IMR-90 (cell line): ENCODE measurements at regions not wholly inside any gene's neighbourhood (a gene's known extent, or its start where the extent isn't known, plus 50 kb on each side); places are given as distances from the start of the nearest gene placed in this dataset.

Source experiments
- ATAC-seq: fragments of 200-7000 bp; cut with Tn5 transposase; 2 replicates; pipeline ENCODE4 v1.9.1; 2020; ENCODE audit warnings: low read depth, mild to moderate bottlenecking, moderate library complexity
- BruUV-seq: library from RNA; stranded (reverse); fragments of 400-500 nt; replicated peaks from 2 replicates; lab custom pipeline; 2021; lab: Mats Ljungman, UMichigan
- CTCF ChIA-PET: fragments of 300-600 bp; formaldehyde crosslinking; extraction: SDS; loops from one replicate; lab custom pipeline; 2021; ENCODE audit warnings: antibody characterized with exemption; lab: Yijun Ruan, JAX
- POLR2A ChIA-PET: fragments of 300-600 bp; sonication (Branson Sonifier 250); formaldehyde crosslinking; loops from one replicate; lab custom pipeline; 2022; ENCODE audit warnings: antibody characterized with exemption; ENCODE audit not compliant: unreplicated experiment; lab: Charles Lee
- DNase-seq: peaks from one replicate; pipeline ENCODE4 v3.0.0; 2013
- H2AFZ ChIP-seq: replicated peaks from 2 replicates; pipeline ENCODE3; 2013; ENCODE audit warnings: low read length, mild to moderate bottlenecking; ENCODE audit not compliant: poor library complexity
- H2AK5ac ChIP-seq: 2 replicates; pipeline ENCODE4 v1.6.1; 2013; ENCODE audit warnings: low read depth, low read length, inconsistent platforms
- H2AK9ac ChIP-seq: replicated peaks from 2 replicates; pipeline ENCODE3; 2013; ENCODE audit warnings: mild to moderate bottlenecking, low read depth, low read length, moderate library complexity; ENCODE audit not compliant: poor library complexity
- H2BK120ac ChIP-seq: 2 replicates; pipeline ENCODE4 v1.6.1; 2013; ENCODE audit warnings: low read depth, low read length, inconsistent platforms
- H2BK15ac ChIP-seq: 3 replicates; pipeline ENCODE4 v1.6.1; 2013; ENCODE audit warnings: low read depth, low read length, inconsistent platforms
- H2BK20ac ChIP-seq: 2 replicates; pipeline ENCODE4 v1.6.1; 2013; ENCODE audit warnings: low read depth, mild to moderate bottlenecking, inconsistent platforms, low read length, moderate library complexity
- H2BK5ac ChIP-seq: 2 replicates; pipeline ENCODE4 v1.6.1; 2013; ENCODE audit warnings: mild to moderate bottlenecking, low read depth, low read length, inconsistent platforms; ENCODE audit not compliant: poor library complexity, severe bottlenecking
- H3K14ac ChIP-seq: replicated peaks from 2 replicates; pipeline ENCODE4 v1.6.1; 2013; ENCODE audit warnings: low read depth, low read length, inconsistent platforms
- H3K18ac ChIP-seq: 2 replicates; pipeline ENCODE4 v1.6.1; 2013; ENCODE audit warnings: low read depth, low read length, control low read depth
- H3K23ac ChIP-seq: 2 replicates; pipeline ENCODE4 v1.6.1; 2013; ENCODE audit warnings: low read depth, low read length, inconsistent platforms
- H3K27ac ChIP-seq: 2 replicates; pipeline ENCODE4 v1.5.1; 2013; ENCODE audit warnings: mild to moderate bottlenecking, control low read depth, low read length; ENCODE audit not compliant: insufficient read depth
- H3K27me3 ChIP-seq: 2 replicates; pipeline ENCODE4 v1.6.1; 2013; ENCODE audit warnings: low read length; ENCODE audit not compliant: control insufficient read depth, insufficient read depth
- H3K36me3 ChIP-seq: 2 replicates; pipeline ENCODE4 v1.6.1; 2013; ENCODE audit warnings: low read length, mixed read lengths; ENCODE audit not compliant: control insufficient read depth, insufficient read depth
- H3K4ac ChIP-seq: 2 replicates; pipeline ENCODE4 v1.6.1; 2013; ENCODE audit warnings: low read depth, low read length, inconsistent platforms
- H3K4me1 ChIP-seq: 2 replicates; pipeline ENCODE4 v1.6.1; 2013; ENCODE audit warnings: low read length, mixed read lengths; ENCODE audit not compliant: control insufficient read depth, insufficient read depth
- H3K4me2 ChIP-seq: 2 replicates; pipeline ENCODE4 v1.6.1; 2013; ENCODE audit warnings: low read depth, mild to moderate bottlenecking, control low read depth, low read length, moderate library complexity
- H3K4me3 ChIP-seq: 2 replicates; pipeline ENCODE4 v1.5.1; 2013; ENCODE audit warnings: low read depth, mild to moderate bottlenecking, control low read depth, low read length, moderate library complexity; ENCODE audit not compliant: insufficient read depth
- H3K56ac ChIP-seq: 2 replicates; pipeline ENCODE4 v1.6.1; 2013; ENCODE audit warnings: low read length, inconsistent platforms; ENCODE audit not compliant: insufficient read depth; ENCODE audit errors: extremely low read depth
- H3K79me1 ChIP-seq, 2 experiments: 2 replicates each; pipeline ENCODE4 v1.6.1; 2013; ENCODE audit warnings: low read length in 2 of 2, inconsistent platforms in 1 of 2, low read depth in 1 of 2
- H3K9ac ChIP-seq: 2 replicates; pipeline ENCODE4 v1.6.1; 2013; ENCODE audit warnings: low read depth, low read length, control low read depth
- H3K9me1 ChIP-seq: 2 replicates; pipeline ENCODE4 v1.6.1; 2013; ENCODE audit warnings: low read length, inconsistent platforms; ENCODE audit not compliant: insufficient read depth
- H3K9me3 ChIP-seq: 2 replicates; pipeline ENCODE4 v1.6.1; 2013; ENCODE audit warnings: low read length; ENCODE audit not compliant: control insufficient read depth, insufficient read depth
- H4K20me1 ChIP-seq: 2 replicates; pipeline ENCODE4 v1.6.1; 2013; ENCODE audit warnings: low read length, inconsistent platforms; ENCODE audit not compliant: insufficient read depth
- H4K5ac ChIP-seq: 2 replicates; pipeline ENCODE4 v1.6.1; 2013; ENCODE audit warnings: mild to moderate bottlenecking, low read depth, low read length, control low read depth
- H4K8ac ChIP-seq, 2 experiments: 2 replicates each; pipeline ENCODE4 v1.6.1; 2013; ENCODE audit warnings: low read depth in 2 of 2, low read length in 2 of 2, control low read depth in 1 of 2, inconsistent platforms in 1 of 2
- H4K91ac ChIP-seq: 2 replicates; pipeline ENCODE4 v1.6.1; 2013; ENCODE audit warnings: low read depth, low read length, inconsistent platforms; ENCODE audit not compliant: insufficient read depth
- BHLHE40 ChIP-seq: fragments of 150-350 bp; IDR thresholded peaks from 2 replicates; pipeline ENCODE4 v1.6.1; 2016; ENCODE audit warnings: mild to moderate bottlenecking, low read depth, low read length
- CEBPB ChIP-seq: IDR thresholded peaks from 2 replicates; pipeline ENCODE4 v1.6.1; 2012; ENCODE audit warnings: low read depth, low read length, improper control_type of control experiment
- CHD1 ChIP-seq: IDR thresholded peaks from 2 replicates; pipeline ENCODE4 v1.6.1; 2012; ENCODE audit warnings: low read depth, low read length, improper control_type of control experiment
- FOS ChIP-seq: fragments of 150-350 bp; IDR thresholded peaks from 2 replicates; pipeline ENCODE4 v1.6.1; 2016; ENCODE audit warnings: low read depth, low read length
- MAFK ChIP-seq: IDR thresholded peaks from 2 replicates; pipeline ENCODE4 v1.6.1; 2012; ENCODE audit warnings: low read depth, low read length, improper control_type of control experiment
- MAZ ChIP-seq: IDR thresholded peaks from 2 replicates; pipeline ENCODE4 v1.6.1; 2012; ENCODE audit warnings: low read depth, mild to moderate bottlenecking, low read length, improper control_type of control experiment, moderate library complexity, borderline replicate concordance
- MXI1 ChIP-seq: IDR thresholded peaks from 2 replicates; pipeline ENCODE4 v1.6.1; 2012; ENCODE audit warnings: low read depth, mild to moderate bottlenecking, low read length, moderate library complexity, borderline replicate concordance
- NFE2L2 ChIP-seq: fragments of 150-350 bp; IDR thresholded peaks from 2 replicates; pipeline ENCODE4 v1.6.1; 2016; ENCODE audit warnings: low read depth, mild to moderate bottlenecking, low read length
- POLR2A ChIP-seq: IDR thresholded peaks from 2 replicates; pipeline ENCODE4 v1.6.1; 2012; ENCODE audit warnings: mild to moderate bottlenecking, low read depth, low read length
- RAD21 ChIP-seq: IDR thresholded peaks from 2 replicates; pipeline ENCODE4 v1.6.1; 2012; ENCODE audit warnings: low read length, improper control_type of control experiment
- RCOR1 ChIP-seq: IDR thresholded peaks from 2 replicates; pipeline ENCODE4 v1.6.1; 2012; ENCODE audit warnings: mild to moderate bottlenecking, low read length, improper control_type of control experiment; ENCODE audit not compliant: insufficient replicate concordance
- RFX5 ChIP-seq: IDR thresholded peaks from 2 replicates; pipeline ENCODE4 v1.8.0; 2012; ENCODE audit warnings: low read depth, mild to moderate bottlenecking, low read length, moderate library complexity
- SMC3 ChIP-seq: fragments of 150-350 bp; IDR thresholded peaks from 2 replicates; pipeline ENCODE4 v1.6.1; 2016; ENCODE audit warnings: low read depth, mild to moderate bottlenecking, antibody characterized with exemption, low read length, moderate library complexity
- WGBS, 2 experiments: methylation state at CpG; one replicate each; pipeline versions ENCODE4 v1.1.5 to v1.1.7; 2013; ENCODE audit warnings: missing lambda C conversion rate in 2 of 2; ENCODE audit not compliant: insufficient read length in 1 of 2; ENCODE audit errors: extremely low coverage in 2 of 2; 5-methylcytosine and 5-hydroxymethylcytosine counted together
- dilution Hi-C: fragments of 300-500 bp; cut with HindIII; formaldehyde crosslinking; loops from one replicate; pipeline ENCODE4 v1.14.3; 2018; ENCODE audit warnings: low sequenced_read_pairs; ENCODE audit not compliant: unreplicated experiment
- in situ Hi-C: fragments of 300-500 bp; cut with MboI; formaldehyde crosslinking; loops from 3 replicates; pipeline ENCODE4 v1.14.3; 2019; ENCODE audit warnings: low sequenced_read_pairs, inconsistent platforms, mixed read lengths
- intact Hi-C: fragments of 100-400 bp; cut with micrococcal nuclease; formaldehyde crosslinking; loops from 2 replicates; pipeline ENCODE4 v1.10.0; 2022
- TF ChIP-seq, protein P1 (sequence below): fragments of 150-350 bp; IDR thresholded peaks from 2 replicates; pipeline ENCODE4 v1.6.1; 2017; ENCODE audit warnings: mild to moderate bottlenecking, antibody characterized with exemption, low read length, low read depth
- TF ChIP-seq, protein P2 (sequence below): fragments of 150-350 bp; IDR thresholded peaks from 2 replicates; pipeline ENCODE4 v1.6.1; 2016; ENCODE audit warnings: low read depth, mild to moderate bottlenecking, low read length, moderate library complexity, borderline replicate concordance
- TF ChIP-seq, protein P3 (sequence below): conservative IDR thresholded peaks from 2 replicates; pipeline ENCODE4 v1.5.1; 2012; ENCODE audit warnings: mild to moderate bottlenecking, low read depth, low read length, improper control_type of control experiment

DNA sequence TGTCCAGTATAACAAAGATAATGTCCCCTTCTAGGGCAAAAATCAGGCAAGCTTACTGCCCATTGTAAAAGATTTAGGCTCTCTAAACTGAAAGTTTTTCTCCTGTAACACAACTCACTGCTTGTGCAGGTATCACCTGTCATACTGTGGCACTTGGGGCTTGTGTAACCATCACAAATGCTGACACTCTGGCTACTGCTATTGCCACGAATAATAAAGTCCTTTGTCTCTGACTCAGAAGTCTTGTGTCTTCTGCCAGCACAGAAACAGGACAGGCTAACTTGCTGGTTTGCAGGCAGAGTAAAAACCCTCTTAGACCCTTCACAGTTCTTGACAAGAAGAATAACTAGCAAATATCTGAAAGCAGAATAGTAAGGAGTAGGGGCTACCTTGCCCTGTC is 273.9 kb downstream of the RPS24 start:
- CTCF ChIA-PET, result no interaction called here

More for the DNA sequence above, 273.9 kb downstream of the RPS24 start:
- Histone ChIP-seq H4K5ac (no peak overlapping the region), H3K27ac (no peak overlapping the region), H3K18ac (no peak overlapping the region), H2AFZ (no peak overlapping the region), H2AK5ac (no peak overlapping the region), H3K9me3 (no peaks in the 10 kb centered on the region), H3K27me3 (0 out of 2 replicates have a peak, but pooled peaks cover 2% of the 10 kb centered on the region), H2BK120ac (no peak overlapping the region), H4K20me1 (no peaks in the 10 kb centered on the region; the same call in 1 of the 2 replicates), H3K23ac (no peak overlapping the region), H3K4ac (no peak overlapping the region), H2BK20ac (no peak overlapping the region), H2BK5ac (no peak overlapping the region), H2BK15ac (no peak overlapping the region), H3K4me2 (no peak overlapping the region), H3K4me3 (no peak overlapping the region), H3K56ac (no peak overlapping the region), H3K9me1 (peaks cover 4% of the 10 kb centered on the region), H4K8ac (no peak overlapping the region), H2AK9ac (no peak overlapping the region), H3K14ac (no peak overlapping the region), H3K79me1 (no peaks in the 10 kb centered on the region), H3K4me1 (peaks cover 3% of the 10 kb centered on the region; the same call in 1 of the 2 replicates), H3K9ac (no peak overlapping the region), H3K36me3 (no peaks in the 10 kb centered on the region), H4K91ac (no peak overlapping the region)
- DNase-seq (no peak), ATAC-seq (no peak)
- POLR2A ChIA-PET, result no interaction called here
- no CpG with 5 or more reads among the region's 1 CpG for WGBS, 2 experiments
- no TSS peak for BruUV-seq
- intact Hi-C loops (loop anchor here (10.0 kb wide), 1 partner anchor 667 kb away; no protein-coding TSS in a partner anchor), in situ Hi-C loops (loop anchor here (10.0 kb wide), 1 partner anchor 263 kb away; no protein-coding TSS in a partner anchor), dilution Hi-C loops (no loop called here)
- no peak for TF ChIP-seq POLR2A
- TF ChIP-seq, protein P1, sequence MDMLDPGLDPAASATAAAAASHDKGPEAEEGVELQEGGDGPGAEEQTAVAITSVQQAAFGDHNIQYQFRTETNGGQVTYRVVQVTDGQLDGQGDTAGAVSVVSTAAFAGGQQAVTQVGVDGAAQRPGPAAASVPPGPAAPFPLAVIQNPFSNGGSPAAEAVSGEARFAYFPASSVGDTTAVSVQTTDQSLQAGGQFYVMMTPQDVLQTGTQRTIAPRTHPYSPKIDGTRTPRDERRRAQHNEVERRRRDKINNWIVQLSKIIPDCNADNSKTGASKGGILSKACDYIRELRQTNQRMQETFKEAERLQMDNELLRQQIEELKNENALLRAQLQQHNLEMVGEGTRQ, result no peak
- TF ChIP-seq CHD1, result no peak
- TF ChIP-seq MAFK, result no peak
- TF ChIP-seq RFX5, result no peak
- no peak for TF ChIP-seq BHLHE40
- no peak for TF ChIP-seq FOS
- TF ChIP-seq SMC3, result no peak
- TF ChIP-seq RAD21, result no peak
- TF ChIP-seq, protein P2, sequence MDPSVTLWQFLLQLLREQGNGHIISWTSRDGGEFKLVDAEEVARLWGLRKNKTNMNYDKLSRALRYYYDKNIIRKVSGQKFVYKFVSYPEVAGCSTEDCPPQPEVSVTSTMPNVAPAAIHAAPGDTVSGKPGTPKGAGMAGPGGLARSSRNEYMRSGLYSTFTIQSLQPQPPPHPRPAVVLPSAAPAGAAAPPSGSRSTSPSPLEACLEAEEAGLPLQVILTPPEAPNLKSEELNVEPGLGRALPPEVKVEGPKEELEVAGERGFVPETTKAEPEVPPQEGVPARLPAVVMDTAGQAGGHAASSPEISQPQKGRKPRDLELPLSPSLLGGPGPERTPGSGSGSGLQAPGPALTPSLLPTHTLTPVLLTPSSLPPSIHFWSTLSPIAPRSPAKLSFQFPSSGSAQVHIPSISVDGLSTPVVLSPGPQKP, result no peak
- no peak for TF ChIP-seq RCOR1
- no peak for TF ChIP-seq MAZ
- TF ChIP-seq, protein P3, sequence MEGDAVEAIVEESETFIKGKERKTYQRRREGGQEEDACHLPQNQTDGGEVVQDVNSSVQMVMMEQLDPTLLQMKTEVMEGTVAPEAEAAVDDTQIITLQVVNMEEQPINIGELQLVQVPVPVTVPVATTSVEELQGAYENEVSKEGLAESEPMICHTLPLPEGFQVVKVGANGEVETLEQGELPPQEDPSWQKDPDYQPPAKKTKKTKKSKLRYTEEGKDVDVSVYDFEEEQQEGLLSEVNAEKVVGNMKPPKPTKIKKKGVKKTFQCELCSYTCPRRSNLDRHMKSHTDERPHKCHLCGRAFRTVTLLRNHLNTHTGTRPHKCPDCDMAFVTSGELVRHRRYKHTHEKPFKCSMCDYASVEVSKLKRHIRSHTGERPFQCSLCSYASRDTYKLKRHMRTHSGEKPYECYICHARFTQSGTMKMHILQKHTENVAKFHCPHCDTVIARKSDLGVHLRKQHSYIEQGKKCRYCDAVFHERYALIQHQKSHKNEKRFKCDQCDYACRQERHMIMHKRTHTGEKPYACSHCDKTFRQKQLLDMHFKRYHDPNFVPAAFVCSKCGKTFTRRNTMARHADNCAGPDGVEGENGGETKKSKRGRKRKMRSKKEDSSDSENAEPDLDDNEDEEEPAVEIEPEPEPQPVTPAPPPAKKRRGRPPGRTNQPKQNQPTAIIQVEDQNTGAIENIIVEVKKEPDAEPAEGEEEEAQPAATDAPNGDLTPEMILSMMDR, result no peak
- TF ChIP-seq CEBPB, result no peak
- TF ChIP-seq MXI1, result no peak
- TF ChIP-seq NFE2L2, result no peak
